Adrenal gland (tissue), 5 donors: ENCODE measurements at regions not wholly inside any gene's neighbourhood (a gene's known extent, or its start where the extent isn't known, plus 50 kb on each side); places are given as distances from the start of the nearest gene placed in this dataset.
"Not testable (repeated sequence)": the region's sequence is repeated elsewhere in the genome, so short reads cannot be mapped to it uniquely, and the experiment has no call there.

Experiments used
- POLR2A ChIP-seq, 2 donors: fragments of 450-650 bp; IDR thresholded peaks; one replicate each; pipeline ENCODE4 v1.6.1; 2017; ENCODE audit warnings: antibody characterized with exemption in 2 of 2, mild to moderate bottlenecking in 2 of 2, moderate library complexity in 1 of 2
- TF ChIP-seq, protein P1 (sequence below), 6 experiments: fragments of 450-650 bp in 4 of 6; fragments of 200-600 bp in 2 of 6; sonication (generic) in 1 of 6; IDR thresholded peaks; 1 replicate in 5 of 6; 2 replicates in 1 of 6; pipeline versions ENCODE4 v1.5.1 to v1.8.0; 2016 to 2021; ENCODE audit warnings: antibody characterized with exemption in 6 of 6, mild to moderate bottlenecking in 2 of 6, moderate library complexity in 1 of 6
- donor health status: DM: no; HTN: no; CAD: no.

DNA sequence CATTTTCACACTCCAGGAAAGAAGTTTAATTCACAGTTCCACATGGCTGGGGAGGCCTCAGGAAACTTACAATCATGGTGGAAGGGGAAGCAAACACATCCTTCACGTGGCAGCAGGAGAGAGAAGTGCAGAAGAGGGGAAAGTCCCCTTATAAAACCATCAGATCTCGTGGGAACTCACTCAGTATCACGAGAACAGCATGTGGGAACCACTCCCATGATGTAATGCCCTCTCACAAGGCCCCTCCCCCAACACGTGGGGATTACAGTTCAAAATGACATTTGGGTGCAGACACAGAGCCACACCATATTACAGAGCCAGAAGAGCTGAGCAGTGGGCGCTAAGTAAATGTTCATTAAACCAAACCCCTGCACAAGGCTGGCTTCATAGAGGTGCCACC lies 126.0 kb downstream of the POTEM start:
- TF ChIP-seq, protein P1, sequence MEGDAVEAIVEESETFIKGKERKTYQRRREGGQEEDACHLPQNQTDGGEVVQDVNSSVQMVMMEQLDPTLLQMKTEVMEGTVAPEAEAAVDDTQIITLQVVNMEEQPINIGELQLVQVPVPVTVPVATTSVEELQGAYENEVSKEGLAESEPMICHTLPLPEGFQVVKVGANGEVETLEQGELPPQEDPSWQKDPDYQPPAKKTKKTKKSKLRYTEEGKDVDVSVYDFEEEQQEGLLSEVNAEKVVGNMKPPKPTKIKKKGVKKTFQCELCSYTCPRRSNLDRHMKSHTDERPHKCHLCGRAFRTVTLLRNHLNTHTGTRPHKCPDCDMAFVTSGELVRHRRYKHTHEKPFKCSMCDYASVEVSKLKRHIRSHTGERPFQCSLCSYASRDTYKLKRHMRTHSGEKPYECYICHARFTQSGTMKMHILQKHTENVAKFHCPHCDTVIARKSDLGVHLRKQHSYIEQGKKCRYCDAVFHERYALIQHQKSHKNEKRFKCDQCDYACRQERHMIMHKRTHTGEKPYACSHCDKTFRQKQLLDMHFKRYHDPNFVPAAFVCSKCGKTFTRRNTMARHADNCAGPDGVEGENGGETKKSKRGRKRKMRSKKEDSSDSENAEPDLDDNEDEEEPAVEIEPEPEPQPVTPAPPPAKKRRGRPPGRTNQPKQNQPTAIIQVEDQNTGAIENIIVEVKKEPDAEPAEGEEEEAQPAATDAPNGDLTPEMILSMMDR (IDR thresholded peaks at IDR 0.05): not testable (repeated sequence)
- not testable (repeated sequence) for TF ChIP-seq POLR2A (IDR thresholded peaks at IDR 0.05)
